GM03348 (cell line): ENCODE measurements at regions not wholly inside any gene's neighbourhood (a gene's known extent, or its start where the extent isn't known, plus 50 kb on each side); places are given as distances from the start of the nearest gene placed in this dataset.

ENCODE experiments used
- DNase-seq: peaks from one replicate; pipeline ENCODE4 v3.0.0; 2012; ENCODE audit warnings: low spot score

DNA sequence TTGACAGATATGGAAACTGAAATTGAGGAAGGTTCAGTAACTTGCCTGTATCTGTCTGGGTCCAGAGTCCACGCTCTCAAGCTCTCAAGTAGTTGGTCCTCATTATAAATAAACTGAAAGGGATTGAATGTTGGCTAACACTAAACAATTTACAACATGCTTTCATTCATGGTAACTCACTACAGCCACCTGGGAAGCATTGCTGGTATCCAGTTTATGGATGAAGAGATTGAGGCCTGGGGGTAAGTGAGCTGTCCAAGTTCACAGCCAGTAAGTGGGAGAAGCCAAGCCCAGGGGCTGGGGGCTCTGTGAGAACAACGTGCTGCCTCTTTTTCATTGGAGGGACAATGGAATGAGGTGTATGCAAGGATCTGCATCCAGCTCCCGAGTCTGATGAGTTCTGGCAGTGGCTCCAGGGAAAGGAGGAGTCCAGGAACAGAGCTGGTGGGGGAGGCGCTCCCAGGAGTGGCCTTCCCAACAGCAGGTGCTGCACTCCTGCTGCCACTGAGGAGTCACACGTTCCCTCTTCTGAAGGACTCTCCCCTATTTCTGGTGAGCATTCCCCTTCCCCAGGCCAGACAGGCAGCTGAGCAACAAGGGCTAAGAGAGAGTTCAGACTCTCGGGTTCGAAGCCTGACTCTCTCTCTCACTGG, 175.8 kb downstream of the CSNK2A3 start:
- no peak for DNase-seq

DNA sequence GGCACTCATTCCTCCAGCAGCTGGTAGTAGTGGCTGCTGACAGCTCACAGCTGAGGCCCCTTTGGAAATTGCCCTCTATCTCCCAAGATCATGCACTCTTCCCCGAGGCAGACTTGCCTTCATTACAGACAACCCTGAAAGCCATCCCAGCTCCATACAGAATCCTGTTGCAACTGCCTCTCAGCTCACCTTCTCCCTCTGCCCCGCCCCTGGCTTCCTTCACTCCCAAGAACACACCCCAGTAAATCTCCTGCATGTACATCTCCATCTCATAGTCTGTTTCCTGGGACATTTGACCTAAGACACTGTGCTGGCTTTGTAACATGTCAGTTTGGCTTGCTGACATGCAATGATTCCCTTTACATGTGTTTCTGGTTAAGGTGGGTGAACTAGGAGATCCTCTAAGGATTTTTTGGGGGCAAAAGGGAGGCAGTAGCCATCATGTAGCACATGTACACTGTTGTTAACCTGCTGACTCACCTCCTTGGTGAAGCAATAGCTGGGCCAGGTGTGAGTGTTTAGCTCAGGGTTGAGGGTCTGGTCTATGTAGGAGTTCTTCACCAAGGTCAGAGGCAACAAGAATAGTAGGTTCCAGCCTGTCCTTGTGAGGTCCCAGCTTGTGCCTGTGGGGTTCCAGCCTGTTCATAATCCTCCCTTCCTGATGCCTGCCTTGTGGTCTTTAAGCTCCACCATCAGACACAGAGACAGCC, 179.6 kb downstream of the CSNK2A3 start:
- no peak for DNase-seq

- DNase-seq: no peak
Measured at GRCh38 chr11:11171854-11172253, 181.2 kb downstream of the CSNK2A3 start.

GRCh38 chr11:11171285-11171684, 181.8 kb downstream of the CSNK2A3 start:
- no peak for DNase-seq

DNA sequence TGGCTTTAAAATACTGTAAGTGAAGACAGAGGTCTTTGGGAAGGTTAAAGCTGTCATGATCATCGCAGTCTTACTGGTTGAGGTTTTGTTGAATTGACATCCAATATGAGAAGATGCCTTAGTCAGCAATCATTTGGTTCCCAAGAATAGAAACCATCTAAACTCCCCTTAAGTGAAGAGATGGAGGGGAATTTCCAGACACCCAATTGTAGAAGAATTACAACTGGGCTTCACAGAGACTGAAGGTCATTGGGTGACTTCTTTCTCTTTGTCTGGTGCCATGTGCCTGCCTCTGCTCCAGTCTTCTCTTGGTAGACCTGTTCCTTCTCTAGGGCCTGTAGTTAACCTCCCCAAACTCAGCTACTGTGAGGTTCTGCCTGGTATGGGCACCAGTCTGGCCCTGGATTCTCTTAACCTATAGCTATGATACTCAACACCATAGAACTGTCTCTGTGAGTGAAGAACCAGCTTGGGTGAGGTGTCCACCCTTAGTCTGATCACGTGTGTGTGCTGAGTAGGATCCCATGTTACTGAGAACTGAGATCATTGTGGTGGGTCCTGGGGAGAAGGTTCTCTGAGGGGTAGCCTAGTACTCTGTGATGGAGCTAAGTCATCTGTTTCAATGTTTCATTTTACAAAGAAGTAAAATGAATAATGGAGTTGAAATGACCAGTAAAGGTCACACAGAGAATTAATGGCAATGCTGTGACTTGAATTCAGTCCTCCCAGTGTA, 182.5 kb downstream of the CSNK2A3 start:
- no peak for DNase-seq

DNA sequence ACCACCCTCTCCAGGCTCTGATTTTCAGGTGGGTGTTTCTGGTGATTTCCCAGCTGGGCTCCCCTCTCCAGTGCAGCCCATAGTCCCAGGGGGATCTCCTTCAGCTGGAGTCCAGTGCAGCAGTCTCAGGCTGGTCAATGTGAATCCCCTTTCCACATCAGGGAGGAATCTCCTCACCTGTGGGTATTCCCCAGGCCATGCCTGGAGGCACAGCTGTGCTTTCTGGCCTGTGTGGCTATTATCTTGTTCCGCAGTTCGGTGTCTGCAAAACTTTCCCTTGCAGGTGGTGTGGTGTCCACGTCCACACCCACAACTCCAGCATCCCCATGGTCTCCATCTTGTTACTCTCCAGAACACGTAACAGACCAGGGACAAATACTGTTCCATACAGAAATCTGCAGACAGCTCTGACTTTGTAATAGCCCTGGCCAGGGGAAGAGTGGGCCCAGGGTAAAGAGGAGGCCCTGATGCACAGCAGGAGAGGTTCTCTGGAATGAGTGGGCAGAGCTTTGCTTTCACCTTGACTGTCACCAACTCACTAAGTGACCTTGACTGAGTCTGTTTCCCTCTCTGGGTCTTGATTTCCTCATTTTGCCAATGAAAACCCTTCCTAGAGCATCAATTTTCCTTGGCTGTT, 183.2 kb downstream of the CSNK2A3 start:
- DNase-seq: no peak

DNA sequence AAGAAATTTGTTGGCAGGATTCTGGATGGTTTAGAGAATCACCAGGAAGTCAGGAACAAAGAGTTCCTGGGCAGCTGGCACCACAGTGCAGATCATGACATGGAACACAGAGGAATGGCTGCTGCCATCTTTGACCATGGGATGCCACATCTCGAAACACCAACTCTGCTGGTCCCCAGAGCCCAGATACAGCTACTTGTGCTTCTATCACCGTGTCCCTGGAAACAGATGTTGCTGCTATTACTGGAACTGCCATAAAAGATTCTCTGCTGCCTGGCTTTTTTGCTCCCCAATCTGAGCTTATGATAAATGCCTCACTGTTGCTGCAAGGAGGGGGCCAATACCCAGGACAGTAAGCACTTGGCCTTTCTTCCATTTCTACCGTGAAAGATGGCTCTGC, 185.2 kb downstream of the CSNK2A3 start:
- no peak for DNase-seq

GRCh38 chr11:11164334-11164690, 188.7 kb downstream of the CSNK2A3 start:
- no peak for DNase-seq

GRCh38 chr11:11163669-11164333, 189.2 kb downstream of the CSNK2A3 start:
- no peak for DNase-seq

- peak; percentile 19 for DNase-seq
Measured at GRCh38 chr11:11163236-11163635, 189.8 kb downstream of the CSNK2A3 start.

DNA sequence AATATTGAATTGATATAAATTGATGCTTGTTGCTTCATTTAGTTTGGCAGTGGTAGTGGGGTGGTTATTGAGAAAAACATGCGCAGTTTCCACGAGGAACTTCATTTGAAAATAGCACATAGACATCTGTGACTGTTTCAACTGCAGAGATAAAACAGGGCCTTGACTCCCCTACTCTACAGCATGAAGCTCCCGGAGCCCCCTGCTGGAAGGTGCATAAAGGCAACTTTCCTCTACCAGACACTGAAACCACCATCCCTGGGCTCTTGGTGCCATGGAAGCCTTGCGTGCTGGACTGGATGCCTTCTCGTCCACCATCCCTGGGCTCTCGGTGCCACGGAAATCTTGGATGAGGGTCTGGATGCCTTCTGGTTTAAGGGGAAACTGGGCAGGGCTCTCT, 195.9 kb downstream of the CSNK2A3 start:
- DNase-seq: peak; percentile 60

DNA sequence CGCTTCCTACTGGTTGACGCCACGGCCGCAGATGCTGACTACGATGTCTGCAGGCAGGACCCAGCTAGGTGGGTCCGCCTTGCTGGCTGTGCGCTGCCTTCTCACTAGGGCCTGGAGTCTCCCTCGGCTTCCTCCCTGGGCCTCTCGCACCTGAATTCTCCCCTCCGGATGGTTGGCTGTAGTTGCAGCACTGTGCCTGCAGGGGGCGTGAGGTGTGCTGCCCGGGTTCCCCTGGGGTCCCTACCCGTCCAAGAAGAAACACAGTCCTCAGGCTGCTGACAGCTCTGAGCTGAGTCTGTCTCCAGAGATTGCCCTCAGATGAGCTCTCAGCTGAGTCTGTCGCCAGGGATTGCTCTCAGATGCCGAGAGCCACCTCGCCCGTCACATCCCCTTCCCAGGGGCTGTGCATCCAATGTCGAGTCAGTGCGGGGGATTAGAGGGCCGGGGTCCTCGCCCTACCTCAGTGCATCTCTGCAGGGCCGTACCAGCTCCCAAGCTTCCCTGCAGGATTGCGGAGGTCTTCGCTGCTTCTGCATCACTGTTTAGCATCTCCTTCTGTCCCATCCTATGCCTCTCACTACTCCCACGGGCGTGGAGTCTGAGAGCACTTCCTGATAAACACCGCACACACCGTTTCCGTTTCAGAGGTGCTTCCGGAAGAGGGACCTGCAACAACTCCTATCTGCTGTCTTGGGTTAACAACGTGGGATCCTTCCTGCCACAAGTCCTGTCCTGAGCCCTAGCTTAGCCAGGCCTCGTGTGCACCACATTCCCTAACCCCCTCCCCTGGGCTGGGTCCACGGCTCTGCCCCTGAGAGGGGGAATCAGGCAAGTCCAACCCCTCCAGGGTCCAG, 196.9 kb downstream of the CSNK2A3 start:
- no peak for DNase-seq

GRCh38 chr11:11152877-11153276, 200.2 kb downstream of the CSNK2A3 start:
- DNase-seq: no peak

DNA sequence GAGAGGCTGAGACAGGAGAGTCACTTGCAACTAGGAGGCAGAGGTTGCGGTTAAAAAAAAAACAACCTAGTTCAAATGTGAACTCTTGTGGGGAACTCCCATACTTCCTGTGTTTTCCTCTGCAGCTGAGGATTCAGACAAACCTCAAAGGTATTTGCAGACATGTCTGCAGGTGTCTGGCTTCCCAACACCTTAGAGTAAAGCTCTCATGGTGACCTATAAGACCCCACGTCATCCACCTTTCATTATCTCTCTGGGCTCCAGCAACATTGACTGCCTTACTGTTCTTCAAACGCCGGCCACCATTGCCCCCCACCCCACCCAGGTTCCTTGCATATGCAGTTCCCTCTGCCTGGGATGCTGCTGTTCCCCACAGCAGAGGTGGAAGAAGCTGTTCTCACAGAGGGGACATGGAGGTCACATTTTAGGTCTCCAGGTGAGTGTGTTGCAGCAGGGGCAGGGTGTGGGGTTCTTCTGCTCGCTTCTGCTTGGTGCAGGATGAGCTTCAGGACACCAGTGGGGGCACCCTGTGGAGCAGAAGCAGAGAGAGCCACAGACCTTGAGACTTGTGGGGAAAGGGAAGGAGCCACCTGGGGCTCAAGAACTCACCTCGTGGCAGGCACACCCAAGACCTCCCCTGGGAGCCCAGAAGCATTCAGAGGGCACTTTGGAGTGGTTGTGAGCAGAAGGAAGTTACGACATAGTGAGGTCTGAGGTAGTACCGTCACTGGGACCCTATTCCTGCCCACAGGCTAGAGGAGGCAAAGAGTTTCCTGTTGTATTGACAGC, 203.2 kb downstream of the CSNK2A3 start:
- DNase-seq: no peak

GRCh38 chr11:11148596-11148995, 204.5 kb downstream of the CSNK2A3 start:
- DNase-seq: no peak

DNA sequence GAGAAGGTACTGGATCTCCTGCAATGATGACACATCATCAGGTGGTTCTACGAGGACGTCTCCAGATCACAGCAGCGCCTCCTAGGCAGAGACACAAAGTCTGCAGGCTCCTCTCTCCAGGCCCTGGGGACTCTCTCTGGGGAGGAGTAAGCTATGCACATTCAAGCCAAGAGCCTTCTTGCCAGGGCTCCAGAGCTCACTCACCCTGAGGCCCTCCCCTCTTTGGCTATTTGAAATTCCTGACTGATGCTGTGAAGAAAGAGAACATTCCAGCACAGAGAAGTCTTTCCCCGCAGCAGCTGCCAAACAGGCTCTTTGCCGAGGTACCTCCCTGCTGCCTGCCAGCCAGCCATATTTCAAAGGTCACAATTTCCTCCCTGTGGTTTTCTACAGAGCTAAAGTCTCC, 204.9 kb downstream of the CSNK2A3 start:
- DNase-seq: peak; percentile 93

DNA sequence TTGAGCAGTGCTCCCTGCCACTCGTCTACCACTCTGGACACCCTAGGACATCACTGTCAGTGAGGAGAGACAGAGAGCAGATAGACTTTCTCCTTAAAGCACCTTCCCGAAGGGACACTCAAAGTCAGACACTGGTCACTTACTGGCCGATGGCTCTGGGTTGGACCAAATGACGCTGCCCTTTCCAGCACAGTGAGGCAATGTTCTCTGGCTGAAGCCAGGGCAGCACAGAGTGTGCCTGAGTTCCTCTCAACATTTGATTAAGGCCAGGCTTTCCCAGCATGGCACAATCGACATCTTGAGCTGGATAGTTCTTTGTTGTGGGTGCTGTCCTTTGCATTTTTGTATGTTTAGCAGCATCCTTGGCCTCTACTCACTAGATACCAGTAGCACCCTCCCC, 206.2 kb downstream of the CSNK2A3 start:
- no peak for DNase-seq

GRCh38 chr11:11143849-11144248, 209.2 kb downstream of the CSNK2A3 start:
- DNase-seq: no peak

GRCh38 chr11:11142430-11142829, 210.6 kb downstream of the CSNK2A3 start:
- no peak for DNase-seq

- no peak for DNase-seq
Measured at GRCh38 chr11:11141065-11141464, 212.0 kb downstream of the CSNK2A3 start.

- DNase-seq: no peak
Measured at GRCh38 chr11:11140510-11140909, 212.5 kb downstream of the CSNK2A3 start.
